Mucosa of descending colon (tissue), 3 donors: ENCODE measurements at regions not wholly inside any gene's neighbourhood (a gene's known extent, or its start where the extent isn't known, plus 50 kb on each side); places are given as distances from the start of the nearest gene placed in this dataset.

Experiments used
- ATAC-seq: fragments of 200-7000 bp; cut with Tn5 transposase; one replicate; pipeline ENCODE4 v1.9.1; 2020; ENCODE audit warnings: mild to moderate bottlenecking, moderate library complexity
- DNase-seq, 3 donors: peaks; one replicate each; pipeline ENCODE4 v3.0.0-alpha.2; 2020
- H3K36me3 ChIP-seq: fragments of 200-600 bp; one replicate; pipeline ENCODE4 v1.8.0; 2021; ENCODE audit warnings: low read depth, mild to moderate bottlenecking
- H3K4me1 ChIP-seq: fragments of 200-600 bp; one replicate; pipeline ENCODE4 v1.8.0; 2021; ENCODE audit warnings: low read depth, mild to moderate bottlenecking
- H3K4me3 ChIP-seq: fragments of 200-600 bp; one replicate; pipeline ENCODE4 v1.8.0; 2021; ENCODE audit warnings: mild to moderate bottlenecking
- H3K9me3 ChIP-seq: fragments of 200-600 bp; one replicate; pipeline ENCODE4 v1.8.0; 2021; ENCODE audit warnings: mild to moderate bottlenecking
- intact Hi-C, 2 donors: fragments of 100-400 bp; cut with DNase I in 1 of 2; cut with micrococcal nuclease in 1 of 2; formaldehyde crosslinking; loops; one replicate each; pipeline versions ENCODE4 v1.11.0 to v1.11.1; 2022; cut with DNase I, micrococcal nuclease
- TF ChIP-seq, protein P1 (sequence below): fragments of 200-600 bp; IDR thresholded peaks from one replicate; pipeline ENCODE4 v1.8.0; 2022; ENCODE audit warnings: antibody characterized with exemption, mild to moderate bottlenecking
- donor health status: DM: no; HTN: no; CAD: no; lungs with moderate emphysema.
- donor health status: DM: no; HTN: no; CAD: no.
- donor health status: DM: no; HTN: yes; CAD: no.

GRCh38 chr12:111057701-111058425 lies 137.5 kb upstream of the MYL2 start:
- DNase-seq = no peak
- no peaks in the 10 kb centered on the region for H3K4me1 ChIP-seq
- no peak overlapping the region for H3K4me3 ChIP-seq
- H3K36me3 ChIP-seq = no peaks in the 10 kb centered on the region
- no peak for ATAC-seq
- TF ChIP-seq, protein P1, sequence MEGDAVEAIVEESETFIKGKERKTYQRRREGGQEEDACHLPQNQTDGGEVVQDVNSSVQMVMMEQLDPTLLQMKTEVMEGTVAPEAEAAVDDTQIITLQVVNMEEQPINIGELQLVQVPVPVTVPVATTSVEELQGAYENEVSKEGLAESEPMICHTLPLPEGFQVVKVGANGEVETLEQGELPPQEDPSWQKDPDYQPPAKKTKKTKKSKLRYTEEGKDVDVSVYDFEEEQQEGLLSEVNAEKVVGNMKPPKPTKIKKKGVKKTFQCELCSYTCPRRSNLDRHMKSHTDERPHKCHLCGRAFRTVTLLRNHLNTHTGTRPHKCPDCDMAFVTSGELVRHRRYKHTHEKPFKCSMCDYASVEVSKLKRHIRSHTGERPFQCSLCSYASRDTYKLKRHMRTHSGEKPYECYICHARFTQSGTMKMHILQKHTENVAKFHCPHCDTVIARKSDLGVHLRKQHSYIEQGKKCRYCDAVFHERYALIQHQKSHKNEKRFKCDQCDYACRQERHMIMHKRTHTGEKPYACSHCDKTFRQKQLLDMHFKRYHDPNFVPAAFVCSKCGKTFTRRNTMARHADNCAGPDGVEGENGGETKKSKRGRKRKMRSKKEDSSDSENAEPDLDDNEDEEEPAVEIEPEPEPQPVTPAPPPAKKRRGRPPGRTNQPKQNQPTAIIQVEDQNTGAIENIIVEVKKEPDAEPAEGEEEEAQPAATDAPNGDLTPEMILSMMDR = no peak
- intact Hi-C loops = no loop called here
- no peaks in the 10 kb centered on the region for H3K9me3 ChIP-seq

GRCh38 chr12:111056618-111057521 lies 136.5 kb upstream of the MYL2 start:
- no peaks in the 10 kb centered on the region for H3K4me1 ChIP-seq
- TF ChIP-seq, protein P1 = no peak
- no peaks in the 10 kb centered on the region for H3K9me3 ChIP-seq
- no peak overlapping the region for H3K4me3 ChIP-seq
- peak in 1 of 3 donors; percentile 31 for DNase-seq
- peak; percentile 81 for ATAC-seq
- H3K36me3 ChIP-seq = no peaks in the 10 kb centered on the region
- intact Hi-C loops = no loop called here

- Histone ChIP-seq H3K4me3 (no peak overlapping the region), H3K36me3 (no peaks in the 10 kb centered on the region), H3K4me1 (no peaks in the 10 kb centered on the region), H3K9me3 (no peaks in the 10 kb centered on the region)
- TF ChIP-seq, protein P1 = no peak
- no peak for ATAC-seq
- no peak for DNase-seq
- intact Hi-C loops = no loop called here
Measured at GRCh38 chr12:111055181-111055880, 135.0 kb upstream of the MYL2 start.

DNA sequence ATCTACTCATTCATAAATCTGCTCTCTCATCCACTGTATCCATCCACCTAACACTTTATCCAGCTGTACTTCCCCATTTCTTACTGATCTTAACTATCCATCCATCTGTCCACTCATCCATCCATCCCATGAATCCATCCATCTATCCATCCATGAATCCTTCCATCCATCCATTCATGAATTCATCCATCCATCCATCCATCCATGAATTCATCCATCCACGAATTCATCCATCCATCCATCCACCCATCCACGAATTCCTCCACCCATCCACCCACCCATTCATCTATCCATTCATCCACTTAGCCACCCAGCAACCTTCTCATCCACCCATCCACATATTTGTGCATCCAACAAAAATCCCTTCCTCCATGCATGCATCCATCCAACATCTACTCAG lies 128.6 kb upstream of the MYL2 start:
- Histone ChIP-seq H3K9me3 (no peaks in the 10 kb centered on the region), H3K4me1 (no peaks in the 10 kb centered on the region), H3K36me3 (no peaks in the 10 kb centered on the region), H3K4me3 (no peak overlapping the region)
- TF ChIP-seq, protein P1 = no peak
- ATAC-seq = no peak
- DNase-seq = no peak
- intact Hi-C loops = no loop called here

GRCh38 chr12:111046896-111047295 lies 126.5 kb upstream of the MYL2 start:
- ATAC-seq = no peak
- intact Hi-C loops = no loop called here
- H3K4me3 ChIP-seq = no peak overlapping the region
- H3K36me3 ChIP-seq = no peaks in the 10 kb centered on the region
- H3K4me1 ChIP-seq = no peaks in the 10 kb centered on the region
- TF ChIP-seq, protein P1 = no peak
- DNase-seq = no peak
- no peaks in the 10 kb centered on the region for H3K9me3 ChIP-seq
